Activated CD8-positive, alpha-beta T cell treated with anti-CD3 and anti-CD28 coated beads for 36 hours (primary cell): ENCODE measurements at regions not wholly inside any gene's neighbourhood (a gene's known extent, or its start where the extent isn't known, plus 50 kb on each side); places are given as distances from the start of the nearest gene placed in this dataset.
A peak's percentile ranks its signal among the peaks of the same experiment; 100 is the strongest.

Source experiments
- ATAC-seq: fragments of 200-7000 bp; cut with Tn5 transposase; one replicate; pipeline ENCODE4 v1.10.0; 2021; ENCODE audit warnings: mild to moderate bottlenecking, moderate library complexity
- CTCF ChIA-PET: fragments of 350-600 bp; sonication (Branson Sonifier 250); formaldehyde crosslinking; loops from one replicate; lab custom pipeline; 2021; ENCODE audit warnings: antibody characterized with exemption; lab: Charles Lee
- POLR2A ChIA-PET: fragments of 350-600 bp; sonication (Branson Sonifier 250); formaldehyde crosslinking; loops from one replicate; lab custom pipeline; 2021; ENCODE audit warnings: antibody characterized with exemption; lab: Charles Lee
- DNase-seq: peaks from one replicate; pipeline ENCODE4 v3.0.0-alpha.2; 2020
- H3K27ac Mint-ChIP-seq: one replicate; pipeline ENCODE4 v1.8.0; 2021; ENCODE audit warnings: mild to moderate bottlenecking, mixed read lengths
- H3K27me3 Mint-ChIP-seq: one replicate; pipeline ENCODE4 v1.8.0; 2021; ENCODE audit warnings: mixed read lengths
- H3K36me3 Mint-ChIP-seq: one replicate; pipeline ENCODE4 v1.8.0; 2021; ENCODE audit warnings: low read depth, mixed read lengths
- H3K4me1 Mint-ChIP-seq: one replicate; pipeline ENCODE4 v1.8.0; 2021; ENCODE audit warnings: low read depth, mixed read lengths
- H3K4me3 Mint-ChIP-seq: one replicate; pipeline ENCODE4 v1.8.0; 2021; ENCODE audit warnings: mild to moderate bottlenecking, moderate library complexity, mixed read lengths
- H3K9me3 Mint-ChIP-seq: one replicate; pipeline ENCODE4 v1.8.0; 2021; ENCODE audit warnings: mixed read lengths
- intact Hi-C: fragments of 100-400 bp; cut with micrococcal nuclease; formaldehyde crosslinking; loops from one replicate; pipeline ENCODE4 v1.10.0; 2022
- TF ChIP-seq, protein P1 (sequence below): fragments of 200-600 bp; IDR thresholded peaks from one replicate; pipeline ENCODE4 v1.8.0; 2022; ENCODE audit warnings: antibody characterized with exemption, mild to moderate bottlenecking

DNA sequence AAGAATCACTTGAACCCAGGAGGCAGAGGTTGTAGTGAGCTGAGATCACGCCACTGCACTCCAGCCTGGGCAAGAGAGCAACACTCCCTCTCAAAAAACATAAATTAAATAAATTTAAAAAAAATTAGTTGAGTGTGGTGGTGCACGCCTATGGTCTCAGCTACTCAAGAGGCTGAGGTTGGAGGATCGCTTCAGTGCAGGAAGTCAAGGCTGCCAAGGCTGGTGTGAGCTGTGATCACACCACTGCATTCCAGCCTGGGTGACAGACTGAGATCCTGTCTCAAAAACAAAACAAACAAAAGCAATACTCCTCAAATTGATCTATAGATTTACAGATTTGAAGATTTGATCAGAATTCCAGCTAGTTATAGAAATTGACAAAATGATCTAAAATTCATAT lies 92.7 kb upstream of the RESF1 start:
- ChIA-PET POLR2A (no interaction called here), CTCF (no interaction called here)
- intact Hi-C loops, result no loop called here
- Mint-ChIP-seq H3K4me1 (peaks cover 17% of the 10 kb centered on the region), H3K9me3 (peaks cover 7% of the 10 kb centered on the region), H3K27ac (no peak overlapping the region), H3K27me3 (no peaks in the 10 kb centered on the region), H3K36me3 (peaks cover 3% of the 10 kb centered on the region), H3K4me3 (no peak overlapping the region)
- DNase-seq, result no peak
- no peak for ATAC-seq
- TF ChIP-seq, protein P1, sequence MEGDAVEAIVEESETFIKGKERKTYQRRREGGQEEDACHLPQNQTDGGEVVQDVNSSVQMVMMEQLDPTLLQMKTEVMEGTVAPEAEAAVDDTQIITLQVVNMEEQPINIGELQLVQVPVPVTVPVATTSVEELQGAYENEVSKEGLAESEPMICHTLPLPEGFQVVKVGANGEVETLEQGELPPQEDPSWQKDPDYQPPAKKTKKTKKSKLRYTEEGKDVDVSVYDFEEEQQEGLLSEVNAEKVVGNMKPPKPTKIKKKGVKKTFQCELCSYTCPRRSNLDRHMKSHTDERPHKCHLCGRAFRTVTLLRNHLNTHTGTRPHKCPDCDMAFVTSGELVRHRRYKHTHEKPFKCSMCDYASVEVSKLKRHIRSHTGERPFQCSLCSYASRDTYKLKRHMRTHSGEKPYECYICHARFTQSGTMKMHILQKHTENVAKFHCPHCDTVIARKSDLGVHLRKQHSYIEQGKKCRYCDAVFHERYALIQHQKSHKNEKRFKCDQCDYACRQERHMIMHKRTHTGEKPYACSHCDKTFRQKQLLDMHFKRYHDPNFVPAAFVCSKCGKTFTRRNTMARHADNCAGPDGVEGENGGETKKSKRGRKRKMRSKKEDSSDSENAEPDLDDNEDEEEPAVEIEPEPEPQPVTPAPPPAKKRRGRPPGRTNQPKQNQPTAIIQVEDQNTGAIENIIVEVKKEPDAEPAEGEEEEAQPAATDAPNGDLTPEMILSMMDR, result no peak

DNA sequence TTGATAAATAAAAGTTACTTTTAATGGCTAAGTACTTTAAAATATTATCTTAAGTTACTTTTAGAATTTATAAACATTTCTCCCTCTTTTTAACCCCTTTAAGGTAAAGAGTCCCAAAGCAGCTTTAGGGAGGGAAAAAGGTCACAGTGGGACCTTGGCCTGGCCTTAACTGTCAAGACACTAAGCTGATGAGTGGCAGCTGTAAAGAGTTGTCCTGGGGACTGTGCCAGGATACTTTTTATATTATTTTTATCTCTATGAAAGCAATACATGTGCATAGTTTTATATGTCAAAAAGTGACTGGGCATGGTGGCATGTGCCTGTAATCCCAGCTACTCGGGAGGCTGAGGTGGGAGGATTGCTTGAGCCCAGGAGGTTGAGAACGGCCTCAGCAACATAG lies 94.2 kb upstream of the RESF1 start:
- CTCF ChIA-PET, result no interaction called here
- TF ChIP-seq, protein P1, result no peak
- POLR2A ChIA-PET, result no interaction called here
- H3K27ac Mint-ChIP-seq, result no peak overlapping the region
- peaks cover 27% of the 10 kb centered on the region for H3K4me1 Mint-ChIP-seq
- H3K27me3 Mint-ChIP-seq, result no peaks in the 10 kb centered on the region
- intact Hi-C loops, result no loop called here
- DNase-seq (no peak), ATAC-seq (no peak)
- H3K4me3 Mint-ChIP-seq, result no peak overlapping the region
- peaks cover 11% of the 10 kb centered on the region for H3K9me3 Mint-ChIP-seq
- peaks cover 6% of the 10 kb centered on the region for H3K36me3 Mint-ChIP-seq

DNA sequence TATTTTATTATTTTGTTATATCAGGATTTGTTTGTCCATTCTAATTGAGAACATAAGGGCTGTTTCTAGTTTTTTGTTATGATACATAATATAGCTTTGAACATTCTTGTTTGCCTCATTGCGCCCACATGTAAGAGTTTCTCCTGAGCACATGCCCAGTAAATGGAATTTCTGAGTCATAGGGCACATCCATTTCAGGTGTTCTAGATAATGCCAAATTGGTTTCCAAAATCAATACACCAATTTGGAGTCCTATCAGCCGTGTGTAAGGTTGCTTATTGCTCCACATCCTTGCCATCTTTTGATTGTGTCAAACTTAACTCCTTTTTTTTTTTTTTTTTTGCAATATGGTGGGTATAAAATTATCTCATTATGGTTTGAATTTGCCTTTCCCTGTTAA lies 97.9 kb upstream of the RESF1 start:
- Mint-ChIP-seq H3K9me3 (peaks cover 15% of the 10 kb centered on the region), H3K27me3 (no peaks in the 10 kb centered on the region), H3K4me3 (peak overlapping the region; percentile 3), H3K27ac (peak overlapping the region; percentile 6), H3K4me1 (peaks cover 20% of the 10 kb centered on the region), H3K36me3 (peaks cover 3% of the 10 kb centered on the region)
- intact Hi-C loops, result no loop called here
- TF ChIP-seq, protein P1, result no peak
- ChIA-PET CTCF (no interaction called here), POLR2A (no interaction called here)
- peak; percentile 24 for ATAC-seq
- no peak for DNase-seq

DNA sequence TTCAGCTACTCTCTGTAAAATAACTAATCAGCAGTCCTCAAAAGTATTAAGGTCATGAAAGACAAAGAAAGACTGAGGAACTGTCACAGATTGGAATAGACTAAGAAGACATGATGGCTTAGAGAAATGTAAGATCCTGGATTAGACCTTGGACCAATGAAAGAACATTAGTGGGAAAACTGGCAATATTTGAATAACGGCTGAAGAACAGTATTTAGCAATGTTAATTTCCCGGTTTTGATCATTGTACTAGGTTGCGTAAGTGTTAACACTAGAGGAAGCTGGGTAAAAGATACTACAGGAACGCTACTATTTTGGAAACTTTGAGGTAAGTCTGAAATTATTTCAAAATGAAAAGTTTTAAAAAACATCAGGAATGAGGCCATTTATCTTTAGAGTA lies 98.8 kb upstream of the RESF1 start:
- H3K4me1 Mint-ChIP-seq, result peaks cover 20% of the 10 kb centered on the region
- no peak for DNase-seq
- intact Hi-C loops, result no loop called here

DNA sequence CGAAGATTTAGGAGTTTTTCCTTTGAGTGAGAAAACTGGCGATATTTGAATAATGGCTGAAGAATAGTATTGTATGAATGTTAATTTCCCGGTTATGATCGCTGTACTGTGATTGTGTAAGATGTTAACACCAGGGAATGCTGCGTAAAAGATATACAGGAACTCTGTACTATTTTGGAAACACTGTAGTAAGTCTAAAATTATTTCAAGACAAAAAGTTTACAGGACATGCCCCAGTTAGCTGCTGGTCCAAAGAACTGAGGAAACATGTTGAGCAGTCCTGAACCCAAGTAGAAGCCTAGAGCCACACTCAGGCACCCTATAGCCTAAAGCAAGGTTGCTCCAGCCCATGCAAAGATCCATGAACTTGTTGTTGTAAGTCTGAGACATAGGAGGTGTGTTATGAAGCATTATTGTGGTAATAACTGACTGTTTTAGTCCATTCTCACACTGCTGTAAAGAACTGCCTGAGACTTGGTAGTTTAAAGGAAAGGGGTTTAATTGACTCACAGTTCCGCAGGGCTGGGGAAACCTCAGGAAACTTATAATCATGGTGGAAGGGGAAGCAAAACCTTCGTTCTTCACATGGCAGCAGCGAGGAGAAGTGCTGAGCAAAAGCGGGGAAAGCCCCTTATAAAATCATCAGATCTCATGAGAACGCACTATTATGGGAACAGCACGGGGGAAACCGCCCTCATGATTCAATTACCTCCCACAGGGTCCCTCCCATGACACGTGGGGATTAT lies 99.8 kb upstream of the RESF1 start:
- CTCF ChIA-PET, result no interaction called here
- TF ChIP-seq, protein P1, result no peak
- POLR2A ChIA-PET, result no interaction called here
- peaks cover 20% of the 10 kb centered on the region for H3K4me1 Mint-ChIP-seq
- intact Hi-C loops, result no loop called here
- ATAC-seq (peak; percentile 20), DNase-seq (peak; percentile 24)
- no peaks in the 10 kb centered on the region for H3K27me3 Mint-ChIP-seq
- peaks cover 15% of the 10 kb centered on the region for H3K9me3 Mint-ChIP-seq
- H3K36me3 Mint-ChIP-seq, result peaks cover 3% of the 10 kb centered on the region
- H3K27ac Mint-ChIP-seq, result peak overlapping the region; percentile 28
- no peak overlapping the region for H3K4me3 Mint-ChIP-seq

More for the DNA sequence above, 98.8 kb upstream of the RESF1 start:
- Mint-ChIP-seq H3K4me3 (no peak overlapping the region), H3K27ac (no peak overlapping the region), H3K9me3 (peaks cover 15% of the 10 kb centered on the region), H3K36me3 (peaks cover 3% of the 10 kb centered on the region), H3K27me3 (no peaks in the 10 kb centered on the region)
- no peak for ATAC-seq
- TF ChIP-seq, protein P1, result no peak
- ChIA-PET POLR2A (no interaction called here), CTCF (no interaction called here)
